Activated T-helper 1 cell treated with anti-CD3 and anti-CD28 coated beads, Interleukin-12 subunit alpha, Interleukin-12 subunit beta, Interleukin-2, Interleukin-4 antibody, amounts not matched to agents 30 ng/mL and 10 ng/mL and 1 ng/mL, durations not matched to agents 14 hours and 24 hours and 36 hours (primary cell): ENCODE measurements at regions not wholly inside any gene's neighbourhood (a gene's known extent, or its start where the extent isn't known, plus 50 kb on each side); places are given as distances from the start of the nearest gene placed in this dataset.

Experiments used
- DNase-seq: peaks from one replicate; pipeline ENCODE4 v3.0.0; 2021; ENCODE audit warnings: low spot score
- H3K27ac Mint-ChIP-seq: one replicate; pipeline ENCODE4 v1.8.0; 2021; ENCODE audit warnings: mild to moderate bottlenecking, mixed read lengths
- H3K27me3 Mint-ChIP-seq: one replicate; pipeline ENCODE4 v1.8.0; 2022; ENCODE audit warnings: mild to moderate bottlenecking, moderate library complexity, mixed read lengths; ENCODE audit not compliant: insufficient read depth
- H3K36me3 Mint-ChIP-seq: one replicate; pipeline ENCODE4 v1.8.0; 2021; ENCODE audit warnings: low read depth, mixed read lengths
- H3K4me1 Mint-ChIP-seq: one replicate; pipeline ENCODE4 v1.8.0; 2021; ENCODE audit warnings: low read depth, mixed read lengths
- H3K4me3 Mint-ChIP-seq: one replicate; pipeline ENCODE4 v1.8.0; 2021; ENCODE audit warnings: mild to moderate bottlenecking, moderate library complexity, mixed read lengths
- H3K9me3 Mint-ChIP-seq: one replicate; pipeline ENCODE4 v1.8.0; 2021; ENCODE audit warnings: mixed read lengths
- intact Hi-C: fragments of 100-400 bp; cut with micrococcal nuclease; formaldehyde crosslinking; loops from one replicate; pipeline ENCODE4 v1.15.1; 2024

GRCh38 chr1:191910245-191910644 is 248.0 kb upstream of the RGS18 start:
- H3K27me3 Mint-ChIP-seq = no peaks in the 10 kb centered on the region
- intact Hi-C loops = no loop called here
- no peak overlapping the region for H3K4me3 Mint-ChIP-seq
- no peaks in the 10 kb centered on the region for H3K9me3 Mint-ChIP-seq
- no peaks in the 10 kb centered on the region for H3K4me1 Mint-ChIP-seq
- DNase-seq = no peak
- no peak overlapping the region for H3K27ac Mint-ChIP-seq
- H3K36me3 Mint-ChIP-seq = no peaks in the 10 kb centered on the region

- no peaks in the 10 kb centered on the region for H3K4me1 Mint-ChIP-seq
- intact Hi-C loops = no loop called here
Measured at GRCh38 chr1:191912517-191912916, 245.7 kb upstream of the RGS18 start.

GRCh38 chr1:191913260-191913977 is 244.8 kb upstream of the RGS18 start:
- DNase-seq = no peak
- Mint-ChIP-seq H3K9me3 (no peaks in the 10 kb centered on the region), H3K4me1 (no peaks in the 10 kb centered on the region), H3K27me3 (no peaks in the 10 kb centered on the region), H3K4me3 (no peak overlapping the region), H3K36me3 (no peaks in the 10 kb centered on the region), H3K27ac (no peak overlapping the region)
- intact Hi-C loops = no loop called here

More at GRCh38 chr1:191912517-191912916, 245.7 kb upstream of the RGS18 start:
- no peaks in the 10 kb centered on the region for H3K27me3 Mint-ChIP-seq
- H3K4me3 Mint-ChIP-seq = no peak overlapping the region
- H3K27ac Mint-ChIP-seq = no peak overlapping the region
- H3K36me3 Mint-ChIP-seq = no peaks in the 10 kb centered on the region
- H3K9me3 Mint-ChIP-seq = no peaks in the 10 kb centered on the region
- no peak for DNase-seq

GRCh38 chr1:191929383-191929782 is 228.9 kb upstream of the RGS18 start:
- intact Hi-C loops = no loop called here

GRCh38 chr1:191943684-191944083 is 214.6 kb upstream of the RGS18 start:
- no peaks in the 10 kb centered on the region for H3K4me1 Mint-ChIP-seq
- H3K9me3 Mint-ChIP-seq = no peaks in the 10 kb centered on the region
- no peak overlapping the region for H3K27ac Mint-ChIP-seq
- no peaks in the 10 kb centered on the region for H3K27me3 Mint-ChIP-seq
- DNase-seq = no peak
- H3K4me3 Mint-ChIP-seq = no peak overlapping the region
- intact Hi-C loops = no loop called here
- no peaks in the 10 kb centered on the region for H3K36me3 Mint-ChIP-seq

More at GRCh38 chr1:191929383-191929782, 228.9 kb upstream of the RGS18 start:
- Mint-ChIP-seq H3K27me3 (no peaks in the 10 kb centered on the region), H3K36me3 (no peaks in the 10 kb centered on the region), H3K27ac (no peak overlapping the region), H3K9me3 (peaks cover 22% of the 10 kb centered on the region), H3K4me1 (no peaks in the 10 kb centered on the region), H3K4me3 (no peak overlapping the region)
- no peak for DNase-seq

- Mint-ChIP-seq H3K27me3 (no peaks in the 10 kb centered on the region), H3K9me3 (no peaks in the 10 kb centered on the region), H3K27ac (no peak overlapping the region), H3K4me1 (no peaks in the 10 kb centered on the region), H3K36me3 (no peaks in the 10 kb centered on the region), H3K4me3 (no peak overlapping the region)
- intact Hi-C loops = no loop called here
- no peak for DNase-seq
Measured at GRCh38 chr1:191953526-191953925, 204.7 kb upstream of the RGS18 start.

GRCh38 chr1:191959856-191960255 is 198.4 kb upstream of the RGS18 start:
- intact Hi-C loops = no loop called here
- no peak for DNase-seq
- Mint-ChIP-seq H3K27ac (no peak overlapping the region), H3K36me3 (no peaks in the 10 kb centered on the region), H3K9me3 (no peaks in the 10 kb centered on the region), H3K4me1 (no peaks in the 10 kb centered on the region), H3K27me3 (no peaks in the 10 kb centered on the region), H3K4me3 (no peak overlapping the region)

- DNase-seq = no peak
- Mint-ChIP-seq H3K4me3 (no peak overlapping the region), H3K27ac (no peak overlapping the region), H3K4me1 (no peaks in the 10 kb centered on the region), H3K9me3 (no peaks in the 10 kb centered on the region), H3K27me3 (no peaks in the 10 kb centered on the region), H3K36me3 (no peaks in the 10 kb centered on the region)
- intact Hi-C loops = no loop called here
Measured at GRCh38 chr1:191963286-191963685, 195.0 kb upstream of the RGS18 start.

GRCh38 chr1:191963781-191964455 is 194.3 kb upstream of the RGS18 start:
- DNase-seq = no peak
- Mint-ChIP-seq H3K9me3 (no peaks in the 10 kb centered on the region), H3K27me3 (no peaks in the 10 kb centered on the region), H3K27ac (no peak overlapping the region), H3K4me3 (no peak overlapping the region), H3K36me3 (no peaks in the 10 kb centered on the region), H3K4me1 (no peaks in the 10 kb centered on the region)
- intact Hi-C loops = no loop called here

GRCh38 chr1:191969290-191969689 is 189.0 kb upstream of the RGS18 start:
- Mint-ChIP-seq H3K27ac (no peak overlapping the region), H3K4me1 (no peaks in the 10 kb centered on the region), H3K9me3 (no peaks in the 10 kb centered on the region), H3K4me3 (no peak overlapping the region), H3K27me3 (no peaks in the 10 kb centered on the region), H3K36me3 (no peaks in the 10 kb centered on the region)
- intact Hi-C loops = no loop called here
- no peak for DNase-seq

- no peak for DNase-seq
- H3K4me3 Mint-ChIP-seq = no peak overlapping the region
- H3K27ac Mint-ChIP-seq = no peak overlapping the region
- H3K27me3 Mint-ChIP-seq = no peaks in the 10 kb centered on the region
- H3K9me3 Mint-ChIP-seq = no peaks in the 10 kb centered on the region
- no peaks in the 10 kb centered on the region for H3K36me3 Mint-ChIP-seq
- intact Hi-C loops = no loop called here
- no peaks in the 10 kb centered on the region for H3K4me1 Mint-ChIP-seq
Measured at GRCh38 chr1:191970116-191970515, 188.1 kb upstream of the RGS18 start.

- H3K4me1 Mint-ChIP-seq = no peaks in the 10 kb centered on the region
- no peaks in the 10 kb centered on the region for H3K36me3 Mint-ChIP-seq
- intact Hi-C loops = no loop called here
- no peaks in the 10 kb centered on the region for H3K27me3 Mint-ChIP-seq
- DNase-seq = no peak
- H3K4me3 Mint-ChIP-seq = no peak overlapping the region
- no peak overlapping the region for H3K27ac Mint-ChIP-seq
- no peaks in the 10 kb centered on the region for H3K9me3 Mint-ChIP-seq
Measured at GRCh38 chr1:191971447-191971846, 186.8 kb upstream of the RGS18 start.

GRCh38 chr1:191974004-191974403 is 184.3 kb upstream of the RGS18 start:
- no peaks in the 10 kb centered on the region for H3K36me3 Mint-ChIP-seq
- no peaks in the 10 kb centered on the region for H3K4me1 Mint-ChIP-seq
- intact Hi-C loops = no loop called here
- no peak overlapping the region for H3K27ac Mint-ChIP-seq
- DNase-seq = no peak
- H3K9me3 Mint-ChIP-seq = no peaks in the 10 kb centered on the region
- no peak overlapping the region for H3K4me3 Mint-ChIP-seq
- H3K27me3 Mint-ChIP-seq = no peaks in the 10 kb centered on the region
